ENCODE measurements at regions not wholly inside any gene's neighbourhood (a gene's known extent, or its start where the extent isn't known, plus 50 kb on each side); places are given as distances from the start of the nearest gene placed in this dataset.

DNA sequence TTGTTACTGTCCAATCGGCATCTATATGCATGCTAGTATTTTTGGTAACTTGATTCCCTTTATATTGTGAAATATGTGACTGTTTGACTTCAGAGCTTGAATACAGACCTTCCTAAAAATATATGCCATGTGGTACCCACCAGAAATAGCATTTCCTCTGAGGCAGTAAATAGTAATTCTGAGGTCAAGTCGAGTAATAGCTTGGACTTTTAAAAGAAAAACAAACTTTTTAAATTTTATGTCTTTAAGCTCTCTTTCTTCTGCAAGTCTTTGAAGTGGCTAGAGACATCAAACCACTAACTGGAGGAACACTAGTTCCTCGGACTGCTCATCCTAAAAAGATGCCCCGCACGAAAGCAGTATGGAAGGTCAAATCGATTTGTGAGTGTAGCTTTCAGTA lies 396.8 kb upstream of the SLC14A2 start:
- no peak for TF ChIP-seq EP300 (IDR thresholded peaks at IDR 0.05)
- TF ChIP-seq, protein P1, sequence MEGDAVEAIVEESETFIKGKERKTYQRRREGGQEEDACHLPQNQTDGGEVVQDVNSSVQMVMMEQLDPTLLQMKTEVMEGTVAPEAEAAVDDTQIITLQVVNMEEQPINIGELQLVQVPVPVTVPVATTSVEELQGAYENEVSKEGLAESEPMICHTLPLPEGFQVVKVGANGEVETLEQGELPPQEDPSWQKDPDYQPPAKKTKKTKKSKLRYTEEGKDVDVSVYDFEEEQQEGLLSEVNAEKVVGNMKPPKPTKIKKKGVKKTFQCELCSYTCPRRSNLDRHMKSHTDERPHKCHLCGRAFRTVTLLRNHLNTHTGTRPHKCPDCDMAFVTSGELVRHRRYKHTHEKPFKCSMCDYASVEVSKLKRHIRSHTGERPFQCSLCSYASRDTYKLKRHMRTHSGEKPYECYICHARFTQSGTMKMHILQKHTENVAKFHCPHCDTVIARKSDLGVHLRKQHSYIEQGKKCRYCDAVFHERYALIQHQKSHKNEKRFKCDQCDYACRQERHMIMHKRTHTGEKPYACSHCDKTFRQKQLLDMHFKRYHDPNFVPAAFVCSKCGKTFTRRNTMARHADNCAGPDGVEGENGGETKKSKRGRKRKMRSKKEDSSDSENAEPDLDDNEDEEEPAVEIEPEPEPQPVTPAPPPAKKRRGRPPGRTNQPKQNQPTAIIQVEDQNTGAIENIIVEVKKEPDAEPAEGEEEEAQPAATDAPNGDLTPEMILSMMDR (IDR thresholded peaks at IDR 0.05), result no peak
- TF ChIP-seq POLR2AphosphoS5 (IDR thresholded peaks at IDR 0.05), result no peak
